ENCODE measurements at regions not wholly inside any gene's neighbourhood (a gene's known extent, or its start where the extent isn't known, plus 50 kb on each side); places are given as distances from the start of the nearest gene placed in this dataset.

DNA sequence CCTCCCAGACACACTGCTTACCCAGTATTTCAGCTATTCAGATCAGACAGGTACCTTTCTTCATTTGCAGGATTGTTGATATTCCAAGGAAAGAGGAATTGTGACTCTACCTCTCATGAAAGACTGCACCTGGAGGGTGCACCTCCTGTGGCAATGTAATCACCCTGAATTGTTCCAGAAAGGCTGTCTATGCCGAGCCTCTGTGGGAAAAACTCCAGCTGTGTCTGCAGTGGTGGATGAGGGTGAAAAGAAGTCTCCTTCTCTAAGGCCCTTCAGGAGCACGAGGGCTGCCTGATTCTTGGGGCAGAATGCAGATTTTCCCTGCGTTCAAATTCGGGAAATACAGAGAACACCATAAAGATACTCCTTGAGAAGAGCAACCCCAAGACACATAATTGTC, 108.2 kb upstream of the ADAMTS3 start:
- 86% methylated on average over 1 of the region's 4 CpGs for WGBS
- Histone ChIP-seq H3K36me3 (ENCODE audit: control insufficient read depth in 1 of 2, insufficient read depth in 2 of 2, low read depth in 1 of 2, low read length in 2 of 2) (no peaks in the 10 kb centered on the region), H2AFZ (ENCODE audit: low read depth, low read length) (no peak overlapping the region), H2BK120ac (ENCODE audit: low read depth, low read length) (no peak overlapping the region), H4K91ac (ENCODE audit: low read length) (no peak overlapping the region), H3K27ac (ENCODE audit: low read length, poor library complexity, severe bottlenecking) (no peak overlapping the region), H2BK12ac (ENCODE audit: low read length in 2 of 2) (no peak overlapping the region), H3K79me1 (replicated peaks; ENCODE audit: low read length, poor library complexity, severe bottlenecking) (no peaks in the 10 kb centered on the region), H3K18ac (ENCODE audit: low read depth in 1 of 2, low read length in 2 of 2) (no peak overlapping the region), H2BK15ac (ENCODE audit: low read depth, poor library complexity, severe bottlenecking) (no peak overlapping the region), H3K4ac (ENCODE audit: low read depth in 1 of 2, low read length in 2 of 2) (no peak overlapping the region), H3K4me1 (ENCODE audit: control insufficient read depth, insufficient read depth, low read depth, low read length) (no peaks in the 10 kb centered on the region), H4K8ac (ENCODE audit: low read length) (no peak overlapping the region), H3K14ac (ENCODE audit: low read length in 2 of 2) (no peak overlapping the region), H2AK5ac (ENCODE audit: low read length, severe bottlenecking) (no peak overlapping the region), H3K4me3 (ENCODE audit: insufficient read depth in 1 of 2, low read depth in 1 of 2, low read length in 2 of 2) (no peak overlapping the region), H2BK5ac (ENCODE audit: low read depth, low read length, poor library complexity, severe bottlenecking) (no peak overlapping the region), H3K4me2 (ENCODE audit: low read length, poor library complexity, severe bottlenecking) (no peak overlapping the region), H3K9me3 (ENCODE audit: control insufficient read depth, low read length) (no peaks in the 10 kb centered on the region), H3K27me3 (ENCODE audit: control insufficient read depth in 1 of 2, insufficient read depth in 1 of 2, low read length in 2 of 2) (peaks cover 0 to 9% of the 10 kb centered on the region in 2 experiments), H3K23ac (ENCODE audit: low read length in 2 of 2) (no peak overlapping the region), H3K9ac (ENCODE audit: low read length) (no peak overlapping the region)
- no peak for DNase-seq

DNA sequence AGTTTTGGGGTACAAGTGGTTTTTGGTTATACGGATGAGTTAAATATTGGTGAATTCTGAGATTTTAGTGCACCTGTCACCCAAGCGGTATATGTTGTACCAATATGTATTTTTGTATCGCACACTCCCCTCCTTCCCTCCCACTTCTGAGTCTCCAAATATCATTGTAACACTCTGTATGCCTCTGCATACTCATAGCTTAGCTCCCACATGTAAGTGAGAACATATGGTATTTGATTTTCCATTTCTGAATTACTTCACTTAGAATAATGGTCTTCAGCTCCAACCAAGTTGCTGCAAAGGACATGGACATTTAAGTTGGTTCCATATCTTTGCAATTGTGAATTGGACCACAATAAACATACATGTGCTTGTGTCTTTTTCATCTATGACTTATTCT, 103.0 kb upstream of the ADAMTS3 start:
- Histone ChIP-seq H3K4me3 (ENCODE audit: insufficient read depth in 1 of 2, low read depth in 1 of 2, low read length in 2 of 2) (no peak overlapping the region), H2AK5ac (ENCODE audit: low read length, severe bottlenecking) (no peak overlapping the region), H2BK12ac (ENCODE audit: low read length in 2 of 2) (no peak overlapping the region), H3K9me3 (ENCODE audit: control insufficient read depth, low read length) (no peaks in the 10 kb centered on the region), H2BK120ac (ENCODE audit: low read depth, low read length) (no peak overlapping the region), H2BK5ac (ENCODE audit: low read depth, low read length, poor library complexity, severe bottlenecking) (no peak overlapping the region), H2AFZ (ENCODE audit: low read depth, low read length) (no peak overlapping the region), H4K8ac (ENCODE audit: low read length) (no peak overlapping the region), H3K14ac (ENCODE audit: low read length in 2 of 2) (no peak overlapping the region), H3K4me1 (ENCODE audit: control insufficient read depth, insufficient read depth, low read depth, low read length) (no peaks in the 10 kb centered on the region), H3K27ac (ENCODE audit: low read length, poor library complexity, severe bottlenecking) (no peak overlapping the region), H3K36me3 (ENCODE audit: control insufficient read depth in 1 of 2, insufficient read depth in 2 of 2, low read depth in 1 of 2, low read length in 2 of 2) (no peaks in the 10 kb centered on the region), H2BK15ac (ENCODE audit: low read depth, poor library complexity, severe bottlenecking) (no peak overlapping the region), H3K4me2 (ENCODE audit: low read length, poor library complexity, severe bottlenecking) (no peak overlapping the region), H3K4ac (ENCODE audit: low read depth in 1 of 2, low read length in 2 of 2) (no peak overlapping the region), H3K9ac (ENCODE audit: low read length) (no peak overlapping the region), H3K27me3 (ENCODE audit: control insufficient read depth in 1 of 2, insufficient read depth in 1 of 2, low read length in 2 of 2) (peaks cover 0 to 6% of the 10 kb centered on the region in 2 experiments), H3K18ac (ENCODE audit: low read depth in 1 of 2, low read length in 2 of 2) (no peak overlapping the region), H3K23ac (ENCODE audit: low read length in 2 of 2) (no peak overlapping the region), H4K91ac (ENCODE audit: low read length) (no peak overlapping the region), H3K79me1 (replicated peaks; ENCODE audit: low read length, poor library complexity, severe bottlenecking) (no peaks in the 10 kb centered on the region)
- 94% methylated on average over 2 of the region's 3 CpGs for WGBS
- no peak for DNase-seq

DNA sequence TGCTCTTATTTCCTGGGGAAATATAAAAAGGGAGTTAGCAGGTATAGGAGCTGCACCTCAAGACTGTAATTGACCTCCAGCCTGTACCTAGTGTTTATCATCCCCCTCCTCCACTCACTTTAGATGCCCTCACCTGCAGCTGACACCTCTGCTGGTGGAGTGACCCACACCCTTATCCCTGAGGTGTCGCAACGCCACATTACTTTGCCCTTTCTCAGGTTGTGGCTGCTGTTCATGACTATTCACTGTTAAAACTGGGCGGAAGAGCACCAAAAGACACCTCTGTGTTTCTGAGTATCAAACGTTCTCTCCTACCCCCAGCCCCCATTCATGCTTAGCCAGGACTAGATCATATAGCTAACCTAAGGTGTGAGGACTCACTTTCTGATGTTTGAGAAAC, 101.5 kb upstream of the ADAMTS3 start:
- Histone ChIP-seq H4K91ac (ENCODE audit: low read length) (no peak overlapping the region), H3K4me2 (ENCODE audit: low read length, poor library complexity, severe bottlenecking) (no peak overlapping the region), H2BK12ac (ENCODE audit: low read length in 2 of 2) (no peak overlapping the region), H2AFZ (ENCODE audit: low read depth, low read length) (no peak overlapping the region), H2BK5ac (ENCODE audit: low read depth, low read length, poor library complexity, severe bottlenecking) (no peak overlapping the region), H3K4me1 (ENCODE audit: control insufficient read depth, insufficient read depth, low read depth, low read length) (no peaks in the 10 kb centered on the region), H3K79me1 (replicated peaks; ENCODE audit: low read length, poor library complexity, severe bottlenecking) (no peaks in the 10 kb centered on the region), H3K27ac (ENCODE audit: low read length, poor library complexity, severe bottlenecking) (no peak overlapping the region), H3K14ac (ENCODE audit: low read length in 2 of 2) (no peak overlapping the region), H2AK5ac (ENCODE audit: low read length, severe bottlenecking) (no peak overlapping the region), H3K4ac (ENCODE audit: low read depth in 1 of 2, low read length in 2 of 2) (no peak overlapping the region), H3K18ac (ENCODE audit: low read depth in 1 of 2, low read length in 2 of 2) (no peak overlapping the region), H2BK120ac (ENCODE audit: low read depth, low read length) (no peak overlapping the region), H2BK15ac (ENCODE audit: low read depth, poor library complexity, severe bottlenecking) (no peak overlapping the region), H4K8ac (ENCODE audit: low read length) (no peak overlapping the region), H3K23ac (ENCODE audit: low read length in 2 of 2) (no peak overlapping the region), H3K9ac (ENCODE audit: low read length) (no peak overlapping the region), H3K36me3 (ENCODE audit: control insufficient read depth in 1 of 2, insufficient read depth in 2 of 2, low read depth in 1 of 2, low read length in 2 of 2) (no peaks in the 10 kb centered on the region), H3K27me3 (ENCODE audit: control insufficient read depth in 1 of 2, insufficient read depth in 1 of 2, low read length in 2 of 2) (peaks cover 0 to 3% of the 10 kb centered on the region in 2 experiments), H3K9me3 (ENCODE audit: control insufficient read depth, low read length) (no peaks in the 10 kb centered on the region), H3K4me3 (ENCODE audit: insufficient read depth in 1 of 2, low read depth in 1 of 2, low read length in 2 of 2) (no peak overlapping the region)
- WGBS, result 92% methylated on average over 3 of the region's 4 CpGs
- DNase-seq, result no peak

GRCh38 chr4:72666910-72667309, 97.9 kb upstream of the ADAMTS3 start:
- no peaks in the 10 kb centered on the region for H3K79me1 ChIP-seq (replicated peaks; ENCODE audit: low read length, poor library complexity, severe bottlenecking)
- DNase-seq, result no peak
- no peak overlapping the region for H3K27ac ChIP-seq (ENCODE audit: low read length, poor library complexity, severe bottlenecking)
- peaks cover 0 to 3% of the 10 kb centered on the region in 2 experiments for H3K27me3 ChIP-seq (ENCODE audit: control insufficient read depth in 1 of 2, insufficient read depth in 1 of 2, low read length in 2 of 2)
- H3K14ac ChIP-seq (ENCODE audit: low read length in 2 of 2), result no peak overlapping the region
- no peak overlapping the region for H2BK5ac ChIP-seq (ENCODE audit: low read depth, low read length, poor library complexity, severe bottlenecking)
- H3K18ac ChIP-seq (ENCODE audit: low read depth in 1 of 2, low read length in 2 of 2), result no peak overlapping the region
- H3K9ac ChIP-seq (ENCODE audit: low read length), result no peak overlapping the region
- no peak overlapping the region for H2BK120ac ChIP-seq (ENCODE audit: low read depth, low read length)
- no peak overlapping the region for H2AK5ac ChIP-seq (ENCODE audit: low read length, severe bottlenecking)
- no peak overlapping the region for H3K4ac ChIP-seq (ENCODE audit: low read depth in 1 of 2, low read length in 2 of 2)
- H3K4me2 ChIP-seq (ENCODE audit: low read length, poor library complexity, severe bottlenecking), result no peak overlapping the region
- no peak overlapping the region for H2AFZ ChIP-seq (ENCODE audit: low read depth, low read length)
- H3K23ac ChIP-seq (ENCODE audit: low read length in 2 of 2), result no peak overlapping the region
- no peak overlapping the region for H2BK12ac ChIP-seq (ENCODE audit: low read length in 2 of 2)
- H3K4me1 ChIP-seq (ENCODE audit: control insufficient read depth, insufficient read depth, low read depth, low read length), result no peaks in the 10 kb centered on the region
- no peak overlapping the region for H3K4me3 ChIP-seq (ENCODE audit: insufficient read depth in 1 of 2, low read depth in 1 of 2, low read length in 2 of 2)
- H2BK15ac ChIP-seq (ENCODE audit: low read depth, poor library complexity, severe bottlenecking), result no peak overlapping the region
- H4K91ac ChIP-seq (ENCODE audit: low read length), result no peak overlapping the region
- no peaks in the 10 kb centered on the region for H3K36me3 ChIP-seq (ENCODE audit: control insufficient read depth in 1 of 2, insufficient read depth in 2 of 2, low read depth in 1 of 2, low read length in 2 of 2)
- H3K9me3 ChIP-seq (ENCODE audit: control insufficient read depth, low read length), result no peaks in the 10 kb centered on the region
- 46% methylated on average over 4 of the region's 9 CpGs for WGBS
- no peak overlapping the region for H4K8ac ChIP-seq (ENCODE audit: low read length)

Measured in mesenchymal stem cell (in vitro differentiated cells and primary cell).